ENCODE measurements at regions not wholly inside any gene's neighbourhood (a gene's known extent, or its start where the extent isn't known, plus 50 kb on each side); places are given as distances from the start of the nearest gene placed in this dataset.

- no peak for TF ChIP-seq CTCF (IDR thresholded peaks at IDR 0.05; ENCODE audit: insufficient read depth, low read length, poor library complexity, severe bottlenecking)
- no peak for DNase-seq (ENCODE audit: low read depth)
- no peaks in the 10 kb centered on the region for H3K27me3 ChIP-seq (ENCODE audit: control insufficient read depth, insufficient read depth, low read length)
- no peak overlapping the region for H3K4me3 ChIP-seq (ENCODE audit: low read depth, low read length)
- no peaks in the 10 kb centered on the region for H3K36me3 ChIP-seq (ENCODE audit: control insufficient read depth, insufficient read depth, low read length)
Measured at GRCh38 chr17:13160790-13161189, 143.0 kb upstream of the ELAC2 start.

- H3K27me3 ChIP-seq (ENCODE audit: control insufficient read depth, insufficient read depth, low read length): no peaks in the 10 kb centered on the region
- TF ChIP-seq CTCF (IDR thresholded peaks at IDR 0.05; ENCODE audit: insufficient read depth, low read length, poor library complexity, severe bottlenecking): no peak
- no peak overlapping the region for H3K4me3 ChIP-seq (ENCODE audit: low read depth, low read length)
- no peak for DNase-seq (ENCODE audit: low read depth)
- H3K36me3 ChIP-seq (ENCODE audit: control insufficient read depth, insufficient read depth, low read length): no peaks in the 10 kb centered on the region
Measured at GRCh38 chr17:13160296-13160695, 142.5 kb upstream of the ELAC2 start.

GRCh38 chr17:13158494-13159240 is 140.8 kb upstream of the ELAC2 start:
- Histone ChIP-seq H3K27me3 (ENCODE audit: control insufficient read depth, insufficient read depth, low read length) (no peaks in the 10 kb centered on the region), H3K36me3 (ENCODE audit: control insufficient read depth, insufficient read depth, low read length) (no peaks in the 10 kb centered on the region), H3K4me3 (ENCODE audit: low read depth, low read length) (no peak overlapping the region)
- DNase-seq (ENCODE audit: low read depth): no peak
- no peak for TF ChIP-seq CTCF (IDR thresholded peaks at IDR 0.05; ENCODE audit: insufficient read depth, low read length, poor library complexity, severe bottlenecking)

GRCh38 chr17:13157656-13158055 is 139.8 kb upstream of the ELAC2 start:
- Histone ChIP-seq H3K27me3 (ENCODE audit: control insufficient read depth, insufficient read depth, low read length) (no peaks in the 10 kb centered on the region), H3K4me3 (ENCODE audit: low read depth, low read length) (no peak overlapping the region), H3K36me3 (ENCODE audit: control insufficient read depth, insufficient read depth, low read length) (no peaks in the 10 kb centered on the region)
- no peak for TF ChIP-seq CTCF (IDR thresholded peaks at IDR 0.05; ENCODE audit: insufficient read depth, low read length, poor library complexity, severe bottlenecking)
- DNase-seq (ENCODE audit: low read depth): no peak

- Histone ChIP-seq H3K27me3 (ENCODE audit: control insufficient read depth, insufficient read depth, low read length) (no peaks in the 10 kb centered on the region), H3K36me3 (ENCODE audit: control insufficient read depth, insufficient read depth, low read length) (no peaks in the 10 kb centered on the region), H3K4me3 (ENCODE audit: low read depth, low read length) (no peak overlapping the region)
- no peak for TF ChIP-seq CTCF (IDR thresholded peaks at IDR 0.05; ENCODE audit: insufficient read depth, low read length, poor library complexity, severe bottlenecking)
- no peak for DNase-seq (ENCODE audit: low read depth)
Measured at GRCh38 chr17:13154930-13155329, 137.1 kb upstream of the ELAC2 start.

- DNase-seq (ENCODE audit: low read depth): no peak
- H3K36me3 ChIP-seq (ENCODE audit: control insufficient read depth, insufficient read depth, low read length): no peaks in the 10 kb centered on the region
- TF ChIP-seq CTCF (IDR thresholded peaks at IDR 0.05; ENCODE audit: insufficient read depth, low read length, poor library complexity, severe bottlenecking): no peak
- no peaks in the 10 kb centered on the region for H3K27me3 ChIP-seq (ENCODE audit: control insufficient read depth, insufficient read depth, low read length)
- H3K4me3 ChIP-seq (ENCODE audit: low read depth, low read length): no peak overlapping the region
Measured at GRCh38 chr17:13154398-13154797, 136.6 kb upstream of the ELAC2 start.

All from kidney epithelial cell (primary cell).